Fibroblast of lung (primary cell): ENCODE measurements at regions not wholly inside any gene's neighbourhood (a gene's known extent, or its start where the extent isn't known, plus 50 kb on each side); places are given as distances from the start of the nearest gene placed in this dataset.

Experiments used
- DNase-seq, 2 donors: peaks; one replicate each; pipeline versions ENCODE4 v3.0.0 to v3.0.0-alpha.2; 2010; ENCODE audit warnings: low read depth in 2 of 2
- H2AFZ ChIP-seq: 2 replicates; pipeline ENCODE4 v1.5.1; 2012; ENCODE audit warnings: low read length, control low read depth, inconsistent platforms
- H3K27ac ChIP-seq: 2 replicates; pipeline ENCODE4 v1.5.1; 2011; ENCODE audit warnings: low read length, control low read depth; ENCODE audit not compliant: insufficient read depth
- H3K27me3 ChIP-seq: 2 replicates; pipeline ENCODE4 v1.5.1; 2011; ENCODE audit warnings: mild to moderate bottlenecking, low read length; ENCODE audit not compliant: control insufficient read depth, insufficient read depth
- H3K36me3 ChIP-seq: 2 replicates; pipeline ENCODE4 v1.5.1; 2011; ENCODE audit warnings: low read length; ENCODE audit not compliant: control insufficient read depth, insufficient read depth
- H3K4me1 ChIP-seq: 2 replicates; pipeline ENCODE4 v1.5.1; 2011; ENCODE audit warnings: low read length; ENCODE audit not compliant: control insufficient read depth, insufficient read depth; ENCODE audit errors: extremely low read depth
- H3K4me2 ChIP-seq: 2 replicates; pipeline ENCODE4 v1.5.1; 2011; ENCODE audit warnings: low read length, control low read depth; ENCODE audit not compliant: insufficient read depth; ENCODE audit errors: extremely low read depth
- H3K4me3 ChIP-seq, 4 experiments: fragments of 200-600 bp in 1 of 4; sonication (generic) in 1 of 4; replicated peaks in 1 of 4; 2 replicates each; pipeline ENCODE4 v1.5.1; 2011 to 2016; ENCODE audit warnings: low read length in 4 of 4, low read depth in 3 of 4, mild to moderate bottlenecking in 3 of 4, control low read depth in 2 of 4, inconsistent platforms in 1 of 4, mixed read lengths in 1 of 4; ENCODE audit not compliant: insufficient read depth in 1 of 4; ENCODE audit errors: control extremely low read depth in 1 of 4
- H3K79me2 ChIP-seq: 2 replicates; pipeline ENCODE4 v1.5.1; 2012; ENCODE audit warnings: mild to moderate bottlenecking, low read length, inconsistent platforms; ENCODE audit not compliant: control insufficient read depth, insufficient read depth
- H3K9ac ChIP-seq: 2 replicates; pipeline ENCODE4 v1.5.1; 2011; ENCODE audit warnings: mild to moderate bottlenecking, low read length, control low read depth; ENCODE audit not compliant: insufficient read depth
- H3K9me3 ChIP-seq: 2 replicates; pipeline ENCODE4 v1.5.1; 2012; ENCODE audit warnings: low read depth, low read length; ENCODE audit not compliant: control insufficient read depth, insufficient read depth
- H4K20me1 ChIP-seq: 2 replicates; pipeline ENCODE4 v1.5.1; 2011; ENCODE audit warnings: low read length; ENCODE audit not compliant: control insufficient read depth, insufficient read depth; ENCODE audit errors: extremely low read depth
- EZH2 ChIP-seq: IDR thresholded peaks from 2 replicates; pipeline ENCODE4 v1.5.1; 2012; ENCODE audit warnings: low read length, control low read depth, mild to moderate bottlenecking; ENCODE audit errors: missing control alignments
- TF ChIP-seq, protein P1 (sequence below), 2 donors: IDR thresholded peaks in 1 of 2; conservative IDR thresholded peaks in 1 of 2; 1 replicate in 1 of 2; 2 replicates in 1 of 2; pipeline ENCODE4 v1.5.1; 2011 to 2012; ENCODE audit warnings: low read length in 2 of 2, control low read depth in 1 of 2, inconsistent platforms in 1 of 2, low read depth in 1 of 2, mild to moderate bottlenecking in 1 of 2

- Histone ChIP-seq H3K27ac (no peak overlapping the region), H3K4me2 (no peak overlapping the region)
Observed at GRCh38 chr6:19298421-19298820, 538.7 kb upstream of the ID4 start.

DNA sequence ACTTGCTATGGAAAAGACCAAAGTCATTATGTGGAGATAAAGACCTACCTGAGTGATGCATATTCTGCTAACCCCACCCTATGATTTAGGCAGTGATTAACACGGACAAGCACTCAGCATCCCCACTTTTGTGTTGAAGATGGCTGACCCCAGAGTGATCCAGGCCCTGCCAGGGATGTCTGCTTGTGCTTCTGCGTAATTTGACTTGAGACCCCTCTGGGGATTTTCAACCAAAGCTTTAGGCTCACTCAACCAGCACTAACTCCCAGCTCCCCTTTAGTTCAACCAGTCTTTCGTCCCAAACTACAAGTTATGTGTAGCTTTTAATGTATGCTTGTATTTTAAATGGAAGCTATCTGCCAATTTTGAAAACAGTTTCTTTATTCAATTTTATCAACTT lies 538.0 kb upstream of the ID4 start:
- TF ChIP-seq, protein P1, sequence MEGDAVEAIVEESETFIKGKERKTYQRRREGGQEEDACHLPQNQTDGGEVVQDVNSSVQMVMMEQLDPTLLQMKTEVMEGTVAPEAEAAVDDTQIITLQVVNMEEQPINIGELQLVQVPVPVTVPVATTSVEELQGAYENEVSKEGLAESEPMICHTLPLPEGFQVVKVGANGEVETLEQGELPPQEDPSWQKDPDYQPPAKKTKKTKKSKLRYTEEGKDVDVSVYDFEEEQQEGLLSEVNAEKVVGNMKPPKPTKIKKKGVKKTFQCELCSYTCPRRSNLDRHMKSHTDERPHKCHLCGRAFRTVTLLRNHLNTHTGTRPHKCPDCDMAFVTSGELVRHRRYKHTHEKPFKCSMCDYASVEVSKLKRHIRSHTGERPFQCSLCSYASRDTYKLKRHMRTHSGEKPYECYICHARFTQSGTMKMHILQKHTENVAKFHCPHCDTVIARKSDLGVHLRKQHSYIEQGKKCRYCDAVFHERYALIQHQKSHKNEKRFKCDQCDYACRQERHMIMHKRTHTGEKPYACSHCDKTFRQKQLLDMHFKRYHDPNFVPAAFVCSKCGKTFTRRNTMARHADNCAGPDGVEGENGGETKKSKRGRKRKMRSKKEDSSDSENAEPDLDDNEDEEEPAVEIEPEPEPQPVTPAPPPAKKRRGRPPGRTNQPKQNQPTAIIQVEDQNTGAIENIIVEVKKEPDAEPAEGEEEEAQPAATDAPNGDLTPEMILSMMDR (conservative IDR thresholded peaks at IDR 0.05 in 1 of 2, IDR thresholded peaks at IDR 0.05 in 1 of 2; ENCODE audit: low read depth in 1 of 2, low read length in 2 of 2), result no peak
- TF ChIP-seq EZH2, result no peak
- Histone ChIP-seq H3K79me2 (no peaks in the 10 kb centered on the region), H3K4me1 (no peaks in the 10 kb centered on the region), H3K27me3 (no peaks in the 10 kb centered on the region), H3K27ac (no peak overlapping the region), H3K4me3 (no peak overlapping the region), H3K4me2 (no peak overlapping the region), H4K20me1 (no peaks in the 10 kb centered on the region), H3K36me3 (no peaks in the 10 kb centered on the region), H2AFZ (no peak overlapping the region), H3K9me3 (no peaks in the 10 kb centered on the region), H3K9ac (no peak overlapping the region)
- no peak for DNase-seq

More at GRCh38 chr6:19298421-19298820, 538.7 kb upstream of the ID4 start:
- H2AFZ ChIP-seq, result no peak overlapping the region
- no peaks in the 10 kb centered on the region for H3K79me2 ChIP-seq
- no peaks in the 10 kb centered on the region for H4K20me1 ChIP-seq
- H3K36me3 ChIP-seq, result no peaks in the 10 kb centered on the region
- H3K27me3 ChIP-seq, result no peaks in the 10 kb centered on the region
- H3K4me3 ChIP-seq, result no peak overlapping the region
- no peak for DNase-seq
- no peak for TF ChIP-seq EZH2
- no peaks in the 10 kb centered on the region for H3K4me1 ChIP-seq
- no peak overlapping the region for H3K9ac ChIP-seq
- no peaks in the 10 kb centered on the region for H3K9me3 ChIP-seq

GRCh38 chr6:19301980-19302379 lies 535.2 kb upstream of the ID4 start:
- Histone ChIP-seq H3K9me3 (no peaks in the 10 kb centered on the region), H3K36me3 (no peaks in the 10 kb centered on the region), H4K20me1 (no peaks in the 10 kb centered on the region), H3K4me2 (no peak overlapping the region), H3K9ac (no peak overlapping the region), H2AFZ (no peak overlapping the region), H3K4me3 (no peak overlapping the region), H3K79me2 (no peaks in the 10 kb centered on the region), H3K4me1 (no peaks in the 10 kb centered on the region), H3K27ac (no peak overlapping the region), H3K27me3 (no peaks in the 10 kb centered on the region)
- DNase-seq, result peak; percentile 59 to 83
- TF ChIP-seq, protein P1 (conservative IDR thresholded peaks at IDR 0.05 in 1 of 2, IDR thresholded peaks at IDR 0.05 in 1 of 2; ENCODE audit: low read depth in 1 of 2, low read length in 2 of 2), result no peak
- no peak for TF ChIP-seq EZH2
